ENCODE measurements at regions not wholly inside any gene's neighbourhood (a gene's known extent, or its start where the extent isn't known, plus 50 kb on each side); places are given as distances from the start of the nearest gene placed in this dataset.

GRCh38 chr3:161640181-161640580 is 143.6 kb downstream of the OTOL1 start:
- no peak for TF ChIP-seq EZH2 (IDR thresholded peaks at IDR 0.05)
- TF ChIP-seq JUND (IDR thresholded peaks at IDR 0.05), result no peak
- no peak for TF ChIP-seq EGR1 (IDR thresholded peaks at IDR 0.05; ENCODE audit: low read depth)
- TF ChIP-seq, protein P1, sequence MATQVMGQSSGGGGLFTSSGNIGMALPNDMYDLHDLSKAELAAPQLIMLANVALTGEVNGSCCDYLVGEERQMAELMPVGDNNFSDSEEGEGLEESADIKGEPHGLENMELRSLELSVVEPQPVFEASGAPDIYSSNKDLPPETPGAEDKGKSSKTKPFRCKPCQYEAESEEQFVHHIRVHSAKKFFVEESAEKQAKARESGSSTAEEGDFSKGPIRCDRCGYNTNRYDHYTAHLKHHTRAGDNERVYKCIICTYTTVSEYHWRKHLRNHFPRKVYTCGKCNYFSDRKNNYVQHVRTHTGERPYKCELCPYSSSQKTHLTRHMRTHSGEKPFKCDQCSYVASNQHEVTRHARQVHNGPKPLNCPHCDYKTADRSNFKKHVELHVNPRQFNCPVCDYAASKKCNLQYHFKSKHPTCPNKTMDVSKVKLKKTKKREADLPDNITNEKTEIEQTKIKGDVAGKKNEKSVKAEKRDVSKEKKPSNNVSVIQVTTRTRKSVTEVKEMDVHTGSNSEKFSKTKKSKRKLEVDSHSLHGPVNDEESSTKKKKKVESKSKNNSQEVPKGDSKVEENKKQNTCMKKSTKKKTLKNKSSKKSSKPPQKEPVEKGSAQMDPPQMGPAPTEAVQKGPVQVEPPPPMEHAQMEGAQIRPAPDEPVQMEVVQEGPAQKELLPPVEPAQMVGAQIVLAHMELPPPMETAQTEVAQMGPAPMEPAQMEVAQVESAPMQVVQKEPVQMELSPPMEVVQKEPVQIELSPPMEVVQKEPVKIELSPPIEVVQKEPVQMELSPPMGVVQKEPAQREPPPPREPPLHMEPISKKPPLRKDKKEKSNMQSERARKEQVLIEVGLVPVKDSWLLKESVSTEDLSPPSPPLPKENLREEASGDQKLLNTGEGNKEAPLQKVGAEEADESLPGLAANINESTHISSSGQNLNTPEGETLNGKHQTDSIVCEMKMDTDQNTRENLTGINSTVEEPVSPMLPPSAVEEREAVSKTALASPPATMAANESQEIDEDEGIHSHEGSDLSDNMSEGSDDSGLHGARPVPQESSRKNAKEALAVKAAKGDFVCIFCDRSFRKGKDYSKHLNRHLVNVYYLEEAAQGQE (IDR thresholded peaks at IDR 0.05; ENCODE audit: low read depth), result no peak
- no peak for TF ChIP-seq POLR2A (IDR thresholded peaks at IDR 0.05; ENCODE audit: borderline replicate concordance, extremely low read depth, insufficient read depth, insufficient read length)
- no peak for TF ChIP-seq FOSL1 (IDR thresholded peaks at IDR 0.05; ENCODE audit: low read depth)
- TF ChIP-seq CBX3 (IDR thresholded peaks at IDR 0.05; ENCODE audit: low read depth), result no peak
- no peak for TF ChIP-seq ZFX (IDR thresholded peaks at IDR 0.05)
- no peak for TF ChIP-seq RAD21 (IDR thresholded peaks at IDR 0.05; ENCODE audit: low read depth)
- no peak for TF ChIP-seq CEBPB (IDR thresholded peaks at IDR 0.05; ENCODE audit: low read depth)
- TF ChIP-seq, protein P2, sequence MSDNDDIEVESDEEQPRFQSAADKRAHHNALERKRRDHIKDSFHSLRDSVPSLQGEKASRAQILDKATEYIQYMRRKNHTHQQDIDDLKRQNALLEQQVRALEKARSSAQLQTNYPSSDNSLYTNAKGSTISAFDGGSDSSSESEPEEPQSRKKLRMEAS (IDR thresholded peaks at IDR 0.05), result no peak
- no peak for TF ChIP-seq ATF3 (IDR thresholded peaks at IDR 0.05)
- TF ChIP-seq ZNF274 (IDR thresholded peaks at IDR 0.05; ENCODE audit: low read depth, low read length), result no peak
- TF ChIP-seq, protein P3, sequence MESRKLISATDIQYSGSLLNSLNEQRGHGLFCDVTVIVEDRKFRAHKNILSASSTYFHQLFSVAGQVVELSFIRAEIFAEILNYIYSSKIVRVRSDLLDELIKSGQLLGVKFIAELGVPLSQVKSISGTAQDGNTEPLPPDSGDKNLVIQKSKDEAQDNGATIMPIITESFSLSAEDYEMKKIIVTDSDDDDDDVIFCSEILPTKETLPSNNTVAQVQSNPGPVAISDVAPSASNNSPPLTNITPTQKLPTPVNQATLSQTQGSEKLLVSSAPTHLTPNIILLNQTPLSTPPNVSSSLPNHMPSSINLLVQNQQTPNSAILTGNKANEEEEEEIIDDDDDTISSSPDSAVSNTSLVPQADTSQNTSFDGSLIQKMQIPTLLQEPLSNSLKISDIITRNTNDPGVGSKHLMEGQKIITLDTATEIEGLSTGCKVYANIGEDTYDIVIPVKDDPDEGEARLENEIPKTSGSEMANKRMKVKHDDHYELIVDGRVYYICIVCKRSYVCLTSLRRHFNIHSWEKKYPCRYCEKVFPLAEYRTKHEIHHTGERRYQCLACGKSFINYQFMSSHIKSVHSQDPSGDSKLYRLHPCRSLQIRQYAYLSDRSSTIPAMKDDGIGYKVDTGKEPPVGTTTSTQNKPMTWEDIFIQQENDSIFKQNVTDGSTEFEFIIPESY (IDR thresholded peaks at IDR 0.05; ENCODE audit: extremely low read depth, insufficient replicate concordance, low read length), result no peak
- TF ChIP-seq YY1 (IDR thresholded peaks at IDR 0.05; ENCODE audit: extremely low read depth, insufficient replicate concordance, low read depth, low read length), result no peak
- no peak for TF ChIP-seq SRF (IDR thresholded peaks at IDR 0.05; ENCODE audit: low read depth)
- TF ChIP-seq TCF7L2 (IDR thresholded peaks at IDR 0.05; ENCODE audit: borderline replicate concordance, extremely low read depth, insufficient read depth, insufficient read length), result no peak
- no peak for TF ChIP-seq POLR2AphosphoS5 (IDR thresholded peaks at IDR 0.05; ENCODE audit: low read depth, low read length)
- no peak for TF ChIP-seq SP1 (IDR thresholded peaks at IDR 0.05; ENCODE audit: low read depth)
- no peak overlapping the region for H3K4me2 ChIP-seq (ENCODE audit: low read length)
- no peaks in the 10 kb centered on the region for H3K4me1 ChIP-seq (ENCODE audit: control insufficient read depth in 1 of 2, insufficient read depth in 2 of 2, low read length in 2 of 2)
- H3K9me2 ChIP-seq (ENCODE audit: insufficient read depth), result no peaks in the 10 kb centered on the region
- no peaks in the 10 kb centered on the region for H3K9me3 ChIP-seq (ENCODE audit: control insufficient read depth in 1 of 2, insufficient read depth in 1 of 2, low read depth in 1 of 2, low read length in 2 of 2)
- ChIA-PET POLR2A (no interaction called here), RAD21 (ENCODE audit: low non-redundant PET in 1 of 2, low total read pairs in 2 of 2, uncharacterized antibody in 2 of 2, unreplicated experiment in 2 of 2) (no interaction called here), CTCF (no interaction called here)
- no peaks in the 10 kb centered on the region for H3K79me2 ChIP-seq (ENCODE audit: insufficient read depth, low read length)
- intact Hi-C loops (cut with micrococcal nuclease), result no loop called here
- H4K20me1 ChIP-seq (ENCODE audit: insufficient read depth), result no peaks in the 10 kb centered on the region
- BruUV-seq (replicated peaks), result no TSS peak
- H2AFZ ChIP-seq (ENCODE audit: low read depth, low read length, poor library complexity, severe bottlenecking), result no peak overlapping the region
- no peak overlapping the region for H3K9ac ChIP-seq (ENCODE audit: low read length)
- DNase-seq (ENCODE audit: low read depth, low spot score) (no peak), ATAC-seq (no peak)
- no peaks in the 10 kb centered on the region for H3K36me3 ChIP-seq (ENCODE audit: control insufficient read depth in 1 of 2, insufficient read depth in 2 of 2, low read length in 2 of 2)
- H3K27ac ChIP-seq (ENCODE audit: low read depth, low read length), result no peak overlapping the region
- H3K4me3 ChIP-seq (replicated peaks in 1 of 2; ENCODE audit: low read depth in 1 of 2, low read length in 2 of 2), result no peak overlapping the region
- no peaks in the 10 kb centered on the region for H3K27me3 ChIP-seq (ENCODE audit: insufficient read depth, low read length)

Measured in HCT116 (cell line).